Left lung (tissue), 4 donors: ENCODE measurements at regions not wholly inside any gene's neighbourhood (a gene's known extent, or its start where the extent isn't known, plus 50 kb on each side); places are given as distances from the start of the nearest gene placed in this dataset.
A peak's percentile ranks its signal among the peaks of the same experiment; 100 is the strongest.

Experiments
- ATAC-seq: fragments of 200-7000 bp; cut with Tn5 transposase; one replicate; pipeline ENCODE4 v1.9.1; 2020; ENCODE audit warnings: moderate library complexity
- DNase-seq, 4 donors: peaks; one replicate each; pipeline ENCODE4 v3.0.0-alpha.2; 2013 to 2020
- H3K27ac ChIP-seq, 2 donors: fragments of 200-600 bp; sonication (generic) in 1 of 2; one replicate each; pipeline versions ENCODE4 v1.5.0 to v1.8.0; 2020 to 2021
- H3K27me3 ChIP-seq, 2 donors: fragments of 200-600 bp; sonication (generic) in 1 of 2; one replicate each; pipeline versions ENCODE4 v1.5.0 to v1.8.0; 2020 to 2021
- H3K36me3 ChIP-seq, 2 donors: fragments of 200-600 bp; sonication (generic) in 1 of 2; one replicate each; pipeline versions ENCODE4 v1.5.0 to v1.8.0; 2020 to 2021
- H3K4me1 ChIP-seq, 2 donors: fragments of 200-600 bp; one replicate each; pipeline ENCODE4 v1.8.0; 2021
- H3K4me3 ChIP-seq, 2 donors: fragments of 200-600 bp; sonication (generic) in 1 of 2; one replicate each; pipeline versions ENCODE4 v1.5.0 to v1.8.0; 2020 to 2021; ENCODE audit warnings: mild to moderate bottlenecking in 1 of 2
- H3K9me3 ChIP-seq, 2 donors: fragments of 200-600 bp; sonication (generic) in 1 of 2; one replicate each; pipeline versions ENCODE4 v1.5.0 to v1.8.0; 2020 to 2021
- CTCF ChIP-seq, 2 donors: fragments of 200-600 bp; sonication (generic) in 1 of 2; IDR thresholded peaks; one replicate each; pipeline versions ENCODE4 v1.5.0 to v1.8.0; 2021; ENCODE audit warnings: antibody characterized with exemption in 2 of 2
- intact Hi-C, 2 donors: fragments of 100-400 bp; cut with DNase I; formaldehyde crosslinking; loops; one replicate each; pipeline versions ENCODE4 v1.11.2 to v1.14.2; 2022
- donor health status: DM: no; HTN: yes; CAD: no.
- donor health status: DM: no; HTN: no; CAD: no.

GRCh38 chr1:164961715-164962114 is 394.8 kb downstream of the LMX1A start:
- Histone ChIP-seq H3K27ac (no peak overlapping the region), H3K27me3 (no peaks in the 10 kb centered on the region), H3K4me3 (no peak overlapping the region), H3K9me3 (no peaks in the 10 kb centered on the region), H3K4me1 (no peaks in the 10 kb centered on the region), H3K36me3 (no peaks in the 10 kb centered on the region)
- no peak for TF ChIP-seq CTCF (IDR thresholded peaks at IDR 0.05)
- DNase-seq, result no peak
- intact Hi-C loops, result no loop called here
- ATAC-seq, result no peak

GRCh38 chr1:164958982-164959768 is 397.3 kb downstream of the LMX1A start:
- DNase-seq, result peak in 2 of 4 donors; percentile 36 to 44
- no peak for TF ChIP-seq CTCF (IDR thresholded peaks at IDR 0.05)
- Histone ChIP-seq H3K9me3 (no peaks in the 10 kb centered on the region), H3K4me1 (no peaks in the 10 kb centered on the region), H3K4me3 (no peak overlapping the region), H3K27me3 (no peaks in the 10 kb centered on the region), H3K36me3 (no peaks in the 10 kb centered on the region), H3K27ac (no peak overlapping the region)
- intact Hi-C loops, result no loop called here
- ATAC-seq, result peak; percentile 33

- ATAC-seq (no peak), DNase-seq (no peak)
- Histone ChIP-seq H3K4me1 (no peaks in the 10 kb centered on the region), H3K27me3 (no peaks in the 10 kb centered on the region), H3K36me3 (no peaks in the 10 kb centered on the region), H3K9me3 (no peaks in the 10 kb centered on the region), H3K27ac (no peak overlapping the region), H3K4me3 (no peak overlapping the region)
- no peak for TF ChIP-seq CTCF (IDR thresholded peaks at IDR 0.05)
- intact Hi-C loops, result no loop called here
Observed at GRCh38 chr1:164953815-164954214, 394.8 kb downstream of the PBX1 start.

- ATAC-seq, result no peak
- intact Hi-C loops, result no loop called here
- no peak for DNase-seq
Observed at GRCh38 chr1:164953098-164953497, 394.1 kb downstream of the PBX1 start.

GRCh38 chr1:164951508-164951907 is 392.5 kb downstream of the PBX1 start:
- TF ChIP-seq CTCF (IDR thresholded peaks at IDR 0.05), result no peak
- Histone ChIP-seq H3K4me1 (no peaks in the 10 kb centered on the region), H3K36me3 (no peaks in the 10 kb centered on the region), H3K9me3 (peaks cover 0 to 14% of the 10 kb centered on the region in 2 donors), H3K27me3 (no peaks in the 10 kb centered on the region), H3K27ac (no peak overlapping the region), H3K4me3 (no peak overlapping the region)
- DNase-seq (no peak), ATAC-seq (no peak)
- intact Hi-C loops, result no loop called here

More at GRCh38 chr1:164953098-164953497, 394.1 kb downstream of the PBX1 start:
- peaks cover 0 to 6% of the 10 kb centered on the region in 2 donors for H3K9me3 ChIP-seq
- TF ChIP-seq CTCF (IDR thresholded peaks at IDR 0.05), result no peak
- H3K27ac ChIP-seq, result no peak overlapping the region
- no peak overlapping the region for H3K4me3 ChIP-seq
- no peaks in the 10 kb centered on the region for H3K36me3 ChIP-seq
- no peaks in the 10 kb centered on the region for H3K27me3 ChIP-seq
- H3K4me1 ChIP-seq, result no peaks in the 10 kb centered on the region
